NT2/D1 (cell line): ENCODE measurements at regions not wholly inside any gene's neighbourhood (a gene's known extent, or its start where the extent isn't known, plus 50 kb on each side); places are given as distances from the start of the nearest gene placed in this dataset.

Experiments
- SUZ12 ChIP-seq: IDR thresholded peaks from 2 replicates; pipeline ENCODE4 v1.6.1; 2011; ENCODE audit not compliant: insufficient read length, insufficient read depth; ENCODE audit errors: extremely low read depth
- ZNF274 ChIP-seq: IDR thresholded peaks from 2 replicates; pipeline ENCODE4 v1.6.1; 2011; ENCODE audit warnings: mild to moderate bottlenecking, low read depth, low read length

DNA sequence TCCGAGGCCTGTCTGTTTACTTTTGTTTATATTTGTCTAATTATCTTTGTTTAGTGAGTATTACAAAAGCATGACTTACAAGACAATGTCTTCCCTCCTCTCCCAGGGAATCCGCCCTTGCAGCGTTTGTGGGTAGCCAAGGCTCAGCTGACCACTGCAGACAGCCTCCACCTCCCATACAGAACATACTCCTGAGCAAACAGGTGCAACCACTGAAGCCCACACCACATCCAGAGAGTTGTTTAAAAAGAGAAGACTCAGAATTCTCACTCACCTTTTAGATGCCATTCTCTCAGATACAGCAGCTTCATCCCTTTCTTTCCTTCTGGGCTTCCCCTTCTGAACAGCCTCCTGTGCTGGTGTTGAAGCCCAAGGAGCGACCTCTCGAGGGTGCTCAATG lies 103.5 kb upstream of the TMPRSS2 start:
- no peak for TF ChIP-seq SUZ12
- no peak for TF ChIP-seq ZNF274
